IMR-90 (cell line): ENCODE measurements at regions not wholly inside any gene's neighbourhood (a gene's known extent, or its start where the extent isn't known, plus 50 kb on each side); places are given as distances from the start of the nearest gene placed in this dataset.

ENCODE experiments used
- ATAC-seq: fragments of 200-7000 bp; cut with Tn5 transposase; 2 replicates; pipeline ENCODE4 v1.9.1; 2020; ENCODE audit warnings: low read depth, mild to moderate bottlenecking, moderate library complexity
- BruUV-seq: library from RNA; stranded (reverse); fragments of 400-500 nt; replicated peaks from 2 replicates; lab custom pipeline; 2021; lab: Mats Ljungman, UMichigan
- CTCF ChIA-PET: fragments of 300-600 bp; formaldehyde crosslinking; extraction: SDS; loops from one replicate; lab custom pipeline; 2021; ENCODE audit warnings: antibody characterized with exemption; lab: Yijun Ruan, JAX
- POLR2A ChIA-PET: fragments of 300-600 bp; sonication (Branson Sonifier 250); formaldehyde crosslinking; loops from one replicate; lab custom pipeline; 2022; ENCODE audit warnings: antibody characterized with exemption; ENCODE audit not compliant: unreplicated experiment; lab: Charles Lee
- DNase-seq: peaks from one replicate; pipeline ENCODE4 v3.0.0; 2013
- H2AFZ ChIP-seq: replicated peaks from 2 replicates; pipeline ENCODE3; 2013; ENCODE audit warnings: low read length, mild to moderate bottlenecking; ENCODE audit not compliant: poor library complexity
- H2AK5ac ChIP-seq: 2 replicates; pipeline ENCODE4 v1.6.1; 2013; ENCODE audit warnings: low read depth, low read length, inconsistent platforms
- H2AK9ac ChIP-seq: replicated peaks from 2 replicates; pipeline ENCODE3; 2013; ENCODE audit warnings: mild to moderate bottlenecking, low read depth, low read length, moderate library complexity; ENCODE audit not compliant: poor library complexity
- H2BK120ac ChIP-seq: 2 replicates; pipeline ENCODE4 v1.6.1; 2013; ENCODE audit warnings: low read depth, low read length, inconsistent platforms
- H2BK15ac ChIP-seq: 3 replicates; pipeline ENCODE4 v1.6.1; 2013; ENCODE audit warnings: low read depth, low read length, inconsistent platforms
- H2BK20ac ChIP-seq: 2 replicates; pipeline ENCODE4 v1.6.1; 2013; ENCODE audit warnings: low read depth, mild to moderate bottlenecking, inconsistent platforms, low read length, moderate library complexity
- H2BK5ac ChIP-seq: 2 replicates; pipeline ENCODE4 v1.6.1; 2013; ENCODE audit warnings: mild to moderate bottlenecking, low read depth, low read length, inconsistent platforms; ENCODE audit not compliant: poor library complexity, severe bottlenecking
- H3K14ac ChIP-seq: replicated peaks from 2 replicates; pipeline ENCODE4 v1.6.1; 2013; ENCODE audit warnings: low read depth, low read length, inconsistent platforms
- H3K18ac ChIP-seq: 2 replicates; pipeline ENCODE4 v1.6.1; 2013; ENCODE audit warnings: low read depth, low read length, control low read depth
- H3K23ac ChIP-seq: 2 replicates; pipeline ENCODE4 v1.6.1; 2013; ENCODE audit warnings: low read depth, low read length, inconsistent platforms
- H3K27ac ChIP-seq: 2 replicates; pipeline ENCODE4 v1.5.1; 2013; ENCODE audit warnings: mild to moderate bottlenecking, control low read depth, low read length; ENCODE audit not compliant: insufficient read depth
- H3K27me3 ChIP-seq: 2 replicates; pipeline ENCODE4 v1.6.1; 2013; ENCODE audit warnings: low read length; ENCODE audit not compliant: control insufficient read depth, insufficient read depth
- H3K36me3 ChIP-seq: 2 replicates; pipeline ENCODE4 v1.6.1; 2013; ENCODE audit warnings: low read length, mixed read lengths; ENCODE audit not compliant: control insufficient read depth, insufficient read depth
- H3K4ac ChIP-seq: 2 replicates; pipeline ENCODE4 v1.6.1; 2013; ENCODE audit warnings: low read depth, low read length, inconsistent platforms
- H3K4me1 ChIP-seq: 2 replicates; pipeline ENCODE4 v1.6.1; 2013; ENCODE audit warnings: low read length, mixed read lengths; ENCODE audit not compliant: control insufficient read depth, insufficient read depth
- H3K4me2 ChIP-seq: 2 replicates; pipeline ENCODE4 v1.6.1; 2013; ENCODE audit warnings: low read depth, mild to moderate bottlenecking, control low read depth, low read length, moderate library complexity
- H3K4me3 ChIP-seq: 2 replicates; pipeline ENCODE4 v1.5.1; 2013; ENCODE audit warnings: low read depth, mild to moderate bottlenecking, control low read depth, low read length, moderate library complexity; ENCODE audit not compliant: insufficient read depth
- H3K56ac ChIP-seq: 2 replicates; pipeline ENCODE4 v1.6.1; 2013; ENCODE audit warnings: low read length, inconsistent platforms; ENCODE audit not compliant: insufficient read depth; ENCODE audit errors: extremely low read depth
- H3K79me1 ChIP-seq, 2 experiments: 2 replicates each; pipeline ENCODE4 v1.6.1; 2013; ENCODE audit warnings: low read length in 2 of 2, inconsistent platforms in 1 of 2, low read depth in 1 of 2
- H3K9ac ChIP-seq: 2 replicates; pipeline ENCODE4 v1.6.1; 2013; ENCODE audit warnings: low read depth, low read length, control low read depth
- H3K9me1 ChIP-seq: 2 replicates; pipeline ENCODE4 v1.6.1; 2013; ENCODE audit warnings: low read length, inconsistent platforms; ENCODE audit not compliant: insufficient read depth
- H3K9me3 ChIP-seq: 2 replicates; pipeline ENCODE4 v1.6.1; 2013; ENCODE audit warnings: low read length; ENCODE audit not compliant: control insufficient read depth, insufficient read depth
- H4K20me1 ChIP-seq: 2 replicates; pipeline ENCODE4 v1.6.1; 2013; ENCODE audit warnings: low read length, inconsistent platforms; ENCODE audit not compliant: insufficient read depth
- H4K5ac ChIP-seq: 2 replicates; pipeline ENCODE4 v1.6.1; 2013; ENCODE audit warnings: mild to moderate bottlenecking, low read depth, low read length, control low read depth
- H4K8ac ChIP-seq, 2 experiments: 2 replicates each; pipeline ENCODE4 v1.6.1; 2013; ENCODE audit warnings: low read depth in 2 of 2, low read length in 2 of 2, control low read depth in 1 of 2, inconsistent platforms in 1 of 2
- H4K91ac ChIP-seq: 2 replicates; pipeline ENCODE4 v1.6.1; 2013; ENCODE audit warnings: low read depth, low read length, inconsistent platforms; ENCODE audit not compliant: insufficient read depth
- MAZ ChIP-seq: IDR thresholded peaks from 2 replicates; pipeline ENCODE4 v1.6.1; 2012; ENCODE audit warnings: low read depth, mild to moderate bottlenecking, low read length, improper control_type of control experiment, moderate library complexity, borderline replicate concordance
- RCOR1 ChIP-seq: IDR thresholded peaks from 2 replicates; pipeline ENCODE4 v1.6.1; 2012; ENCODE audit warnings: mild to moderate bottlenecking, low read length, improper control_type of control experiment; ENCODE audit not compliant: insufficient replicate concordance
- WGBS, 2 experiments: methylation state at CpG; one replicate each; pipeline versions ENCODE4 v1.1.5 to v1.1.7; 2013; ENCODE audit warnings: missing lambda C conversion rate in 2 of 2; ENCODE audit not compliant: insufficient read length in 1 of 2; ENCODE audit errors: extremely low coverage in 2 of 2; 5-methylcytosine and 5-hydroxymethylcytosine counted together
- dilution Hi-C: fragments of 300-500 bp; cut with HindIII; formaldehyde crosslinking; loops from one replicate; pipeline ENCODE4 v1.14.3; 2018; ENCODE audit warnings: low sequenced_read_pairs; ENCODE audit not compliant: unreplicated experiment
- in situ Hi-C: fragments of 300-500 bp; cut with MboI; formaldehyde crosslinking; loops from 3 replicates; pipeline ENCODE4 v1.14.3; 2019; ENCODE audit warnings: low sequenced_read_pairs, inconsistent platforms, mixed read lengths
- intact Hi-C: fragments of 100-400 bp; cut with micrococcal nuclease; formaldehyde crosslinking; loops from 2 replicates; pipeline ENCODE4 v1.10.0; 2022

DNA sequence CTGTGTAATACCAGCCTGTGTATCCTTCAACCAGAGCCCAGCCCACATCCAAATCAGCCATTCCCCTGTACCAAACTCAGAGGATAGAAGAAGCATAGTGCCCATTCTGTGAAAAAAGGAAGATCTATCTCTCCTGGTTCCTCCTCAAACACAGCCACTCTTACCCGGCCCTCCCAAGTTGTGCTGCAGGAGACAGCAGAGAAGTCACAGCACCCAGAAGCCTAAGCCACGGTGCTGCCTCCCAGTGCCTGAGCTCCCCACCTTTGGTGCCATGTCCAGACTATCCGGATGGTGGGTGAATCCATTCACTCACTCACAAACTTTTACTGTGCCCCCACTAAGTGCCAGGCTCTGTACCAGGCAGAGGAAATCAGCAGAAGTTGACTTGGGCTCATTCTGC, 166.0 kb upstream of the ZMIZ1 start:
- no peak overlapping the region for H4K91ac ChIP-seq
- H3K14ac ChIP-seq: no peak overlapping the region
- H2AFZ ChIP-seq: no peak overlapping the region
- H2AK9ac ChIP-seq: no peak overlapping the region
- DNase-seq (no peak), ATAC-seq (no peak)
- H4K8ac ChIP-seq: no peak overlapping the region
- no peak overlapping the region for H2BK15ac ChIP-seq
- dilution Hi-C loops: no loop called here
- no peak overlapping the region for H3K4me3 ChIP-seq
- H3K27ac ChIP-seq: no peak overlapping the region
- H3K27me3 ChIP-seq: peaks cover 66% of the 10 kb centered on the region
- H2BK120ac ChIP-seq: no peak overlapping the region
- H3K9ac ChIP-seq: no peak overlapping the region
- intact Hi-C loops: no loop called here
- H3K36me3 ChIP-seq: no peaks in the 10 kb centered on the region
- no peaks in the 10 kb centered on the region for H4K20me1 ChIP-seq
- H3K4me1 ChIP-seq: no peaks in the 10 kb centered on the region
- in situ Hi-C loops: no loop called here
- no CpG with 5 or more reads among the region's 3 CpGs for WGBS, 2 experiments
- no peaks in the 10 kb centered on the region for H3K9me3 ChIP-seq
- CTCF ChIA-PET: no interaction called here
- no peaks in the 10 kb centered on the region for H3K79me1 ChIP-seq
- POLR2A ChIA-PET: no interaction called here
- no peak overlapping the region for H3K4ac ChIP-seq
- no peak overlapping the region for H3K4me2 ChIP-seq
- no peak overlapping the region for H3K23ac ChIP-seq
- no peak overlapping the region for H2AK5ac ChIP-seq
- H2BK5ac ChIP-seq: no peak overlapping the region
- H3K9me1 ChIP-seq: no peaks in the 10 kb centered on the region
- TF ChIP-seq RCOR1 (no peak), MAZ (no peak)
- no peak overlapping the region for H3K18ac ChIP-seq
- H2BK20ac ChIP-seq: no peak overlapping the region
- H3K56ac ChIP-seq: no peak overlapping the region
- no peak overlapping the region for H4K5ac ChIP-seq
- BruUV-seq: no TSS peak
